IMR-90 (cell line): ENCODE measurements at regions not wholly inside any gene's neighbourhood (a gene's known extent, or its start where the extent isn't known, plus 50 kb on each side); places are given as distances from the start of the nearest gene placed in this dataset.

Experiments used
- CEBPB ChIP-seq: IDR thresholded peaks from 2 replicates; pipeline ENCODE4 v1.6.1; 2012; ENCODE audit warnings: low read depth, low read length, improper control_type of control experiment
- CTCF ChIP-seq: conservative IDR thresholded peaks from 2 replicates; pipeline ENCODE4 v1.5.1; 2012; ENCODE audit warnings: mild to moderate bottlenecking, low read depth, low read length, improper control_type of control experiment
- TF ChIP-seq, protein P1 (sequence below): fragments of 150-350 bp; IDR thresholded peaks from 2 replicates; pipeline ENCODE4 v1.6.1; 2017; ENCODE audit warnings: mild to moderate bottlenecking, antibody characterized with exemption, low read length, low read depth

DNA sequence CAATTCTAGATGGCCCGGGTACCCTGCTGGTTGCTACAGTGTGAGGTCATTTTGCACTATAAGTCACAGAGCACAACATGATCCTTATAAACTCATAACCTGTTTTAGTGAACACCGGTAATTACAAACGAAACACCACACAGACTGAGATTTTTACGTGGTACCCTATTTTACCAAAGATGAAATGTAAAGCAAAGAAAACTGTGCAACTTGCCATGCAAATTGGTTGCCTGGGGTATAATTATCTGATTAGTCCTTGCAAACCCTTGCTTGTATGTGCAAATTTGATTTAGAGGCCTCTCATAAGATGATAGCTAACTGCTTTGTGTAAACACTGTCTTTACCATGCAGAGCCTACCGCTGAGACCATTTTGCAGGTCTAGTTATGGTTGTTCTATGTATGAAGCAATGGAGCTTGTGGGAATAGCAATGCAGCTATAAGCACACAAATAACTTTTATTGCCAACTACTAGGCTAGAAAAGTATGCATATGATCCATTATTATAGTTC, 372.1 kb upstream of the FAR2 start:
- no peak for TF ChIP-seq CTCF
- TF ChIP-seq, protein P1, sequence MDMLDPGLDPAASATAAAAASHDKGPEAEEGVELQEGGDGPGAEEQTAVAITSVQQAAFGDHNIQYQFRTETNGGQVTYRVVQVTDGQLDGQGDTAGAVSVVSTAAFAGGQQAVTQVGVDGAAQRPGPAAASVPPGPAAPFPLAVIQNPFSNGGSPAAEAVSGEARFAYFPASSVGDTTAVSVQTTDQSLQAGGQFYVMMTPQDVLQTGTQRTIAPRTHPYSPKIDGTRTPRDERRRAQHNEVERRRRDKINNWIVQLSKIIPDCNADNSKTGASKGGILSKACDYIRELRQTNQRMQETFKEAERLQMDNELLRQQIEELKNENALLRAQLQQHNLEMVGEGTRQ, result no peak
- no peak for TF ChIP-seq CEBPB
